HEK293 (cell line): ENCODE measurements at regions not wholly inside any gene's neighbourhood (a gene's known extent, or its start where the extent isn't known, plus 50 kb on each side); places are given as distances from the start of the nearest gene placed in this dataset.

Source experiments
- MZF1 ChIP-seq: fragments of 450-650 bp; formaldehyde crosslinking; IDR thresholded peaks from 2 replicates; pipeline ENCODE4 v1.5.1; 2017; ENCODE audit warnings: missing biosample characterization, missing genetic modification characterization, borderline replicate concordance
- YY2 ChIP-seq: fragments of 450-650 bp; formaldehyde crosslinking; IDR thresholded peaks from 2 replicates; pipeline ENCODE4 v1.5.1; 2016; ENCODE audit warnings: missing biosample characterization, missing genetic modification characterization
- ZNF133 ChIP-seq: fragments of 450-650 bp; formaldehyde crosslinking; IDR thresholded peaks from 2 replicates; pipeline ENCODE4 v1.5.1; 2016; ENCODE audit warnings: missing biosample characterization, missing genetic modification characterization
- TF ChIP-seq, protein P1 (sequence below): fragments of 450-650 bp; formaldehyde crosslinking; IDR thresholded peaks from 2 replicates; pipeline ENCODE4 v1.5.1; 2016; ENCODE audit warnings: missing biosample characterization, missing genetic modification characterization

GRCh38 chr20:52800734-52801627 is 171.2 kb upstream of the TSHZ2 start:
- TF ChIP-seq, protein P1, sequence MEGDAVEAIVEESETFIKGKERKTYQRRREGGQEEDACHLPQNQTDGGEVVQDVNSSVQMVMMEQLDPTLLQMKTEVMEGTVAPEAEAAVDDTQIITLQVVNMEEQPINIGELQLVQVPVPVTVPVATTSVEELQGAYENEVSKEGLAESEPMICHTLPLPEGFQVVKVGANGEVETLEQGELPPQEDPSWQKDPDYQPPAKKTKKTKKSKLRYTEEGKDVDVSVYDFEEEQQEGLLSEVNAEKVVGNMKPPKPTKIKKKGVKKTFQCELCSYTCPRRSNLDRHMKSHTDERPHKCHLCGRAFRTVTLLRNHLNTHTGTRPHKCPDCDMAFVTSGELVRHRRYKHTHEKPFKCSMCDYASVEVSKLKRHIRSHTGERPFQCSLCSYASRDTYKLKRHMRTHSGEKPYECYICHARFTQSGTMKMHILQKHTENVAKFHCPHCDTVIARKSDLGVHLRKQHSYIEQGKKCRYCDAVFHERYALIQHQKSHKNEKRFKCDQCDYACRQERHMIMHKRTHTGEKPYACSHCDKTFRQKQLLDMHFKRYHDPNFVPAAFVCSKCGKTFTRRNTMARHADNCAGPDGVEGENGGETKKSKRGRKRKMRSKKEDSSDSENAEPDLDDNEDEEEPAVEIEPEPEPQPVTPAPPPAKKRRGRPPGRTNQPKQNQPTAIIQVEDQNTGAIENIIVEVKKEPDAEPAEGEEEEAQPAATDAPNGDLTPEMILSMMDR (tag by site-specific recombination), result no peak
- TF ChIP-seq ZNF133 (tag by site-specific recombination) (no peak), YY2 (tag by site-specific recombination) (no peak), MZF1 (tag by site-specific recombination) (no peak)
